ENCODE measurements at regions not wholly inside any gene's neighbourhood (a gene's known extent, or its start where the extent isn't known, plus 50 kb on each side); places are given as distances from the start of the nearest gene placed in this dataset.

- H3K4me3 ChIP-seq: no peak overlapping the region
- no peak for DNase-seq
- no peaks in the 10 kb centered on the region for H3K4me1 ChIP-seq
- 93 to 98% methylated on average over 4 of the region's 4 CpGs for WGBS, 2 donors
- H3K27ac ChIP-seq: no peak overlapping the region
- no peaks in the 10 kb centered on the region for H3K9me3 ChIP-seq
- intact Hi-C loops (cut with DNase I): no loop called here
- no peak for TF ChIP-seq CTCF (IDR thresholded peaks at IDR 0.05)
- TF ChIP-seq POLR2A (IDR thresholded peaks at IDR 0.05): no peak
- TF ChIP-seq POLR2AphosphoS5 (IDR thresholded peaks at IDR 0.05): no peak
- no peak for TF ChIP-seq EP300 (IDR thresholded peaks at IDR 0.05)
- no peaks in the 10 kb centered on the region for H3K36me3 ChIP-seq
- no peaks in the 10 kb centered on the region for H3K27me3 ChIP-seq
These were observed 92.6 kb upstream of the SERBP1 start for GRCh38 chr1:67522793-67523192.

- 60 to 69% methylated on average over 7 of the region's 7 CpGs for WGBS, 2 donors
- Histone ChIP-seq H3K36me3 (no peaks in the 10 kb centered on the region), H3K4me1 (no peaks in the 10 kb centered on the region), H3K9me3 (no peaks in the 10 kb centered on the region), H3K27ac (no peak overlapping the region), H3K4me3 (no peak overlapping the region), H3K27me3 (no peaks in the 10 kb centered on the region)
- intact Hi-C loops (cut with DNase I): no loop called here
- no peak for TF ChIP-seq POLR2AphosphoS5 (IDR thresholded peaks at IDR 0.05)
- TF ChIP-seq EP300 (IDR thresholded peaks at IDR 0.05): no peak
- DNase-seq: no peak
These were observed 94.2 kb upstream of the SERBP1 start for GRCh38 chr1:67524143-67525052.

- Histone ChIP-seq H3K4me3 (no peak overlapping the region), H3K9me3 (no peaks in the 10 kb centered on the region), H3K36me3 (no peaks in the 10 kb centered on the region), H3K27me3 (no peaks in the 10 kb centered on the region), H3K4me1 (no peaks in the 10 kb centered on the region), H3K27ac (no peak overlapping the region)
- TF ChIP-seq POLR2A (IDR thresholded peaks at IDR 0.05): no peak
- no peak for TF ChIP-seq EP300 (IDR thresholded peaks at IDR 0.05)
- TF ChIP-seq POLR2AphosphoS5 (IDR thresholded peaks at IDR 0.05): no peak
- no peak for TF ChIP-seq CTCF (IDR thresholded peaks at IDR 0.05)
- intact Hi-C loops (cut with DNase I): no loop called here
- no peak for DNase-seq
- 80 to 89% methylated on average over 2 of the region's 2 CpGs for WGBS, 2 donors
These were observed 95.0 kb upstream of the SERBP1 start for GRCh38 chr1:67525053-67525760.

- H3K27me3 ChIP-seq: no peaks in the 10 kb centered on the region
- H3K4me1 ChIP-seq: no peaks in the 10 kb centered on the region
- 81 to 87% methylated on average over 4 of the region's 4 CpGs for WGBS, 2 donors
- H3K36me3 ChIP-seq: no peaks in the 10 kb centered on the region
- no peak overlapping the region for H3K4me3 ChIP-seq
- intact Hi-C loops (cut with DNase I): no loop called here
- no peak overlapping the region for H3K27ac ChIP-seq
- H3K9me3 ChIP-seq: no peaks in the 10 kb centered on the region
- DNase-seq: no peak
- TF ChIP-seq CTCF (IDR thresholded peaks at IDR 0.05) (no peak), POLR2A (IDR thresholded peaks at IDR 0.05) (no peak), EP300 (IDR thresholded peaks at IDR 0.05) (no peak), POLR2AphosphoS5 (IDR thresholded peaks at IDR 0.05) (no peak)
These were observed 97.9 kb upstream of the SERBP1 start for GRCh38 chr1:67528141-67528540.

GRCh38 chr1:67530071-67530470 is 99.9 kb upstream of the SERBP1 start:
- no peaks in the 10 kb centered on the region for H3K36me3 ChIP-seq
- H3K4me3 ChIP-seq: no peak overlapping the region
- H3K27ac ChIP-seq: no peak overlapping the region
- TF ChIP-seq EP300 (IDR thresholded peaks at IDR 0.05): no peak
- TF ChIP-seq POLR2A (IDR thresholded peaks at IDR 0.05): no peak
- no peak for TF ChIP-seq CTCF (IDR thresholded peaks at IDR 0.05)
- TF ChIP-seq POLR2AphosphoS5 (IDR thresholded peaks at IDR 0.05): no peak
- H3K27me3 ChIP-seq: no peaks in the 10 kb centered on the region
- DNase-seq: no peak
- H3K4me1 ChIP-seq: no peaks in the 10 kb centered on the region
- no peaks in the 10 kb centered on the region for H3K9me3 ChIP-seq
- intact Hi-C loops (cut with DNase I): loop anchor here (5.0 to 10.0 kb wide), 2 partner anchors 157 to 815 kb away; partner anchors contain the start of gene GADD45A

Measured in sigmoid colon (tissue), 6 donors.